Ramos (cell line): ENCODE measurements at regions not wholly inside any gene's neighbourhood (a gene's known extent, or its start where the extent isn't known, plus 50 kb on each side); places are given as distances from the start of the nearest gene placed in this dataset.

Experiments used
- in situ Hi-C: fragments of 300-500 bp; cut with MboI; formaldehyde crosslinking; loops from one replicate; pipeline ENCODE4 v1.14.3; 2022; ENCODE audit warnings: low sequenced_read_pairs; ENCODE audit not compliant: unreplicated experiment

- in situ Hi-C loops: no loop called here
These were observed 192.2 kb upstream of the FBXO11 start for GRCh38 chr2:48098539-48098938.

GRCh38 chr2:48104418-48104817 lies 198.1 kb upstream of the FBXO11 start:
- in situ Hi-C loops: loop anchor here (10.0 kb wide), 1 partner anchor 770 kb away; no protein-coding TSS in a partner anchor

- in situ Hi-C loops: loop anchor here (5.0 to 10.0 kb wide), 2 partner anchors 249 to 771 kb away; no protein-coding TSS in a partner anchor
These were observed 199.6 kb upstream of the FBXO11 start for GRCh38 chr2:48105848-48106247.

GRCh38 chr2:48107326-48107925 lies 201.1 kb upstream of the FBXO11 start:
- in situ Hi-C loops: loop anchor here (5.0 to 10.0 kb wide), 2 partner anchors 250 to 773 kb away; no protein-coding TSS in a partner anchor

GRCh38 chr2:48108455-48108854 lies 202.2 kb upstream of the FBXO11 start:
- in situ Hi-C loops: loop anchor here (5.0 to 10.0 kb wide), 2 partner anchors 251 to 774 kb away; no protein-coding TSS in a partner anchor

GRCh38 chr2:48109491-48110204 lies 203.3 kb upstream of the FBXO11 start:
- in situ Hi-C loops: loop anchor here (5.0 to 10.0 kb wide), 2 partner anchors 252 to 775 kb away; no protein-coding TSS in a partner anchor

GRCh38 chr2:48110492-48110891 lies 204.0 kb upstream of the FOXN2 start:
- in situ Hi-C loops: no loop called here

GRCh38 chr2:48112911-48113680 lies 201.4 kb upstream of the FOXN2 start:
- in situ Hi-C loops: no loop called here

GRCh38 chr2:48113767-48114166 lies 200.7 kb upstream of the FOXN2 start:
- in situ Hi-C loops: no loop called here

GRCh38 chr2:48114256-48114655 lies 200.2 kb upstream of the FOXN2 start:
- in situ Hi-C loops: no loop called here

- in situ Hi-C loops: no loop called here
These were observed 198.0 kb upstream of the FOXN2 start for GRCh38 chr2:48116497-48116896.

- in situ Hi-C loops: no loop called here
These were observed 195.6 kb upstream of the FOXN2 start for GRCh38 chr2:48118895-48119294.

- in situ Hi-C loops: no loop called here
These were observed 194.4 kb upstream of the FOXN2 start for GRCh38 chr2:48120112-48120511.

- in situ Hi-C loops: no loop called here
These were observed 193.7 kb upstream of the FOXN2 start for GRCh38 chr2:48120759-48121242.

GRCh38 chr2:48122166-48122565 lies 192.3 kb upstream of the FOXN2 start:
- in situ Hi-C loops: no loop called here

GRCh38 chr2:48124592-48124991 lies 189.9 kb upstream of the FOXN2 start:
- in situ Hi-C loops: no loop called here

- in situ Hi-C loops: no loop called here
These were observed 188.3 kb upstream of the FOXN2 start for GRCh38 chr2:48126162-48126561.

GRCh38 chr2:48127612-48128191 lies 186.8 kb upstream of the FOXN2 start:
- in situ Hi-C loops: no loop called here

GRCh38 chr2:48129293-48129950 lies 185.1 kb upstream of the FOXN2 start:
- in situ Hi-C loops: no loop called here
